Middle frontal gyrus (tissue), 1 donor: ENCODE measurements at regions not wholly inside any gene's neighbourhood (a gene's known extent, or its start where the extent isn't known, plus 50 kb on each side); places are given as distances from the start of the nearest gene placed in this dataset.

Source experiments
- DNase-seq: peaks from one replicate; pipeline ENCODE4 v3.0.0-alpha.2; 2015; ENCODE audit warnings: low spot score; ENCODE audit errors: extremely low spot score

DNA sequence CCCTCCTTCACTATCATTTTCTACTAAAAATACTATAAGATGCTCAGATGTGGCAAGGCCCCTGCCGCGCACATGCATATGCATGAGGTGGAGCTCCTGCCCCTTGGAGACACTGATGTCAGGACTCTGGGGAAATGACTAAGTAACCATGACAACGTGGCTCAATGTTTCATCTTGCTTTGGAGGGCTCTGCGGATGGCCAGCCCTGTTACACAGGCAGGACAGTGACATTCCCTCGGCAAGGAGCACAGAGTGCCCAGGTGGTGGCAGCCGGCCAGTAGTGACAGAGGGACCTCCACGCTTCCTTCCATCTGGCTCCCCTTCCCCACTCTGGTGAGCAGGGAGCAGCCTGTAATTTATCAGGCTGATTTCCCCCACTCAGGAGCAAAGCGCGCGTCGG lies 364.1 kb downstream of the SS18 start:
- no peak for DNase-seq

- DNase-seq = no peak
Measured at GRCh38 chr18:25725501-25725900, 364.9 kb downstream of the SS18 start.

- no peak for DNase-seq
Measured at GRCh38 chr18:25724997-25725396, 365.4 kb downstream of the SS18 start.

GRCh38 chr18:25724121-25724520 lies 366.3 kb downstream of the SS18 start:
- DNase-seq = no peak

DNA sequence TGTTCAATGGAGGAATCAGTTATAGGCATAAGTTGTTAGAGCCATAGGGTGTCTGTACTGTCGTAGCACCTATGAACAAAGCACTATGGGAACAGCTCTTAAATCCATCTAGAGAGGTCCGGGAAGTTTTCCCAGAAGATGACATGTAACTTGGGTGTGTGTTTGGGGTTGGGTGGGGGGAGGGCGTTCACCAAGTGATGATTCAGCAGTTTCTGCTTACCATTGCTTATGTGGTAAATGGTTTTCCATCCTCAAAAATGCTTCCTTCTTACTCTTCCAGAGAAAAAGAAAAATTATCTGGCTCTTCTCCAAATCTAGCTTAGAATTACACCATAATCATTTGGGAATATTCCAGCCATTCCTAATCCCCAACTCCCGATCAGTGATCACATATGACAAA lies 361.1 kb upstream of the ZNF521 start:
- DNase-seq = no peak

DNA sequence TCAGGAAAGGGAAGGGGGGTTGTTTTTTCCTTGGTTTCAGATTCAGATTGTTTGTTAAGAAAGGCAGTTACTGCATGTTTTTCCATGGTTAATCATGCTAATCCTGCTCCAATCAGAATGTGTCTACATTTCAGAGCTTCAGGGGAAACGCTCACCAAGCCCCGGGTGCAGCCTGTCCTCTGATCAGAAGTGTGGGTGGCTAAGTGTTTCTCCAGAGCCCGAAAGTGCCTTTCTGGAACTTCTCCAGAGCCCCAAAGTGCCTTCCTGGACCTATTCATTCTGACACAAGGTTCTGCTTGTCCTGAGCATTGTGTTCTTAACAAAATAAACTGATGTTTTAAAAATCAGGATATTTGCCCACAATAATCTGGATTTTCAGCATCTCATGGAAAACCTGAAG lies 359.0 kb upstream of the ZNF521 start:
- DNase-seq = no peak

DNA sequence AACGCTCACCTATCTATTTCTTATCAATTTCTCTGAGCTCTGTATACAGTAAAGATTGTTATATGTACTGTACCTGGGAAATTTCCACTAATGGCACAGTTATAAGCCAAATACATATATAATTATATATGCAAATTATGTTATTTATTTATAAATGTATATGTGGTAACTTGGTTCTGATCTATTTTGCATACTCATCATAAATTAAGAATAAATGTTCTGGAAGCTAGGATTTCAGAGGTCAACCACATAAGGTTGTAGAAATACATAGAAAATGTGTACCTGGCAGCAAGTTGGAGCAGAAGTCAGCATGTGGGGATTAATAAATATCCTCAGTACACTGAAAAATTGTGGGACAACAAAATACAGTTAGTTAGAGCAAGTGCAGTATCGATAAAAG lies 353.7 kb upstream of the ZNF521 start:
- DNase-seq = no peak

GRCh38 chr18:25704494-25704893 lies 352.5 kb upstream of the ZNF521 start:
- no peak for DNase-seq

GRCh38 chr18:25704071-25704470 lies 352.1 kb upstream of the ZNF521 start:
- no peak for DNase-seq

DNA sequence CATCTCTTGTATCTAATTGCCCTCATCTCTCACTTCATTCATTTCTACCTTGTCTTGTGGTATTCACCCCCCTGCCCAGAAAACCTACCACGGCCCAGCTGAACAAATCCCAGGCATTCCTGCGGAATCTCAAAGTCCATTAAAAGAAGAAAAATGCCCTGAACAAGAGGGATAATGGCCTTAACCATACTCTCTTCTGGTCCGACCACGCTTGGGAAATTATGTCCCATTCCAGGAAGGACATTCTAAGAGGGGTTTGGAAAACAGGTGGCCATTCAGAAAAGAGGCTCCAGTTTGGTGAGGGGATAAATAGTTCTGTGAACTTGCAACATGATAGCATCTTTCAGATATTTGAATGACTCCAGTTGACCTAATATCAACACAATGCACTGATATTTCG lies 349.9 kb upstream of the ZNF521 start:
- no peak for DNase-seq

DNA sequence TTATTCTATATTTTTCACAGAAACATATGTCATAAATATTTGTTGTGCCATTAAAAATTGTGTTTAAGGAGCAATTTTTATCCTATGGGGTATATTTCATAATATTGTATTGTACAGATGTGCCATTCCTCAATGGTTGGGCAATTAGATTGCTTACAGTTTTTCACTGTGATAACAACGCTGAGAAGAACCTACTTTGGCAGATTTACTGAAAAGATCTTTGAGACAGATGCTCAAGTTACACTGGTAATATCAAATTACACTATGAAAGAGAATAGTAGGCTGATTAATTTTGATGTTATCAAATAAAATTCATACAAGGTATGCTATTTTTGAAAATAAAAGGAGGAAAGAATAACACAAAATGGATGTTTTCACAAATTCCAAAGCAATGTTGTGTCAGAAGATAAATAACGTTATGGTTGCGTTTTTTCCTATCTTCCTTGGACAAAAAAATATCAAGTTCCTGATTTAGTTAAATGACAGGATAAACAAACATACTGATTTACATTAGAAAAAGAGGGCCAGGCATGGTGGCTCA lies 335.1 kb upstream of the ZNF521 start:
- no peak for DNase-seq

DNA sequence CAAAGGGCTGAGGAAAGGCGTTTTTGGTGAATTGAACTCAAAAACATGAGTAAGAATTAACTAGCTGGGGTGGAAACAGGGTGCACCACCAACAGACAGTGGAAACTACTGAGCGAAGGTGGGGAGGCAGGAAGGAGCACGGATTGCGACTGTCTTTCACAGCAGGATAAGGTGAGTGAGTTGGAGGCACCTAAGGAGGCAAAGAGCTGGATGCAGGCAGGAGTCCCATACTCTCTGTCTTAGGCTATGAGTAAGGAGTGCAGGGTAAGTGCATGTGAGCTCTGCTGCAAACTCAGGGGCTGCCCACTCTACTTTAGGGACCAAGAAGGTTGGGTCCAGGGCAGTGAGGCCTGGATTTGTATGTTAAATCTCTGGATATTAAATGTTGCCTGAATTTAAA lies 333.1 kb upstream of the ZNF521 start:
- DNase-seq = no peak

DNA sequence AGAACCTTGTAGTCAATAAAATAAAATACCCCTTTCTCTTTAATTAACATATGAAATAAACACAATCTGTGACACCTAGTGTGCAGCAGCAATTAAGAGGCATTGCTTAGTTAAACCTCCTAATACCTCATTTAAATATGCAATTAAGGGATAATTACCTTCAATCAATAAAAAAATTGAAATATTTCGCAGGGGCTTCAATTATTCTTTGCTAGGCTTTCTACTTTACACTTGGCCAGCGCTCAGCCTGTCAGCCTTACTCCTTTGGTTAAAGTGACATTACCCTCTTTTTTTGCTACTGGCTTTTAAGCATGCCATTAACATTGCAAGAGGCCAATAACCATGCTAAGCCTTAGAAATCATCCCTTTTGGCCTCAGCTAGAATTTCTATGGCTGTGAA lies 327.5 kb upstream of the ZNF521 start:
- no peak for DNase-seq

DNA sequence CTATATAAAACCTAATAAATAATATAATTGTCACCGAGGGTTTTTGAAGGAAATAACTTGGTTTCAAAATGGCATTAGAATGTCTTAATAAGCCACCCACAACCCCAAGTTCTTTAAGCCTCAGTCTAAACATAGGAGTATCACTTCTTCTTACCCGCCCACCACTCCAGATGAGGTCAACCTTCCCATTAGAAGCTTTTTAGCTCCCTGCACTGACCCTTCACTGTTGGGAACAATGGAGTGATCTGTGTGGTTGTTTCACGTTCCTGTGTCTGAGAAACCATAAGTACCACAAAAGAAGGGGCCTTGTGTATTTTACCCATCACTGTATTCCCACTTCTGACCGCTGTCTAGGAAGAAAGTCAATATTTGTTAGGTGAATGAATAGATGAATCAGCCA lies 326.3 kb upstream of the ZNF521 start:
- DNase-seq = no peak

DNA sequence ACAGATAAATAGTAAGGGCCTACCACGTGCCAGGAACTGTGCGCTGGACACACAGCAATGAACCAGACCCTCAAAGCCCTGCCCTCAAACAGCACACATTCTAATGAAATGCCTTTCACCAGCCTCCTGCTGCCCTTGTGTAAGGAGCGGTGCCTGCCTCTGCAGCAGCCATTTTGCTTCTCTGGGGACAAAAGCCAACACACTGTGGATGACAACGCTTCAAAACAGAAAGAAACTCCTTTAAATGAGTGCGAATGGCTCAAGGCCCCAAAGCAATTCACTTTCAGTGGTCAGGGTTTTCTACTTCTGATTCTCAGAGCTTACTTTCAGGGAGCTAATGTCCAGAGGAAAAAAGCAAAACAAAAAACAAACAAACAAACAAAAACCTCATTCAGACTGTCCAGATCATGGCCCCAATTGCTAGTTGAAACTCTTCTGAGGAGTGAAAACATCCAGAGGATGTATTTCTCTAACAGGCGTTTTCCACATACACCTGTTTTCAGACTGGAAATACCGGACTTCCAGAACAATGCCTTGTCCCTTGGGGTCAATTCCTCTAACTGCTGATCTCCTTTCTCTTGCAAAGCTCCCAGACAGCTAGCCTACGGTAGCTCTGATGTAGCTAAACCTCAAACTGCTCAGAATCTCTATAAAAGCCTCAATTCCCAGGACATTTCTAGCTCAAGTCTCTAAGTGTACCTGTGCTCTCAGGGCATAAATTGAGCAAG lies 323.3 kb upstream of the ZNF521 start:
- DNase-seq = no peak

DNA sequence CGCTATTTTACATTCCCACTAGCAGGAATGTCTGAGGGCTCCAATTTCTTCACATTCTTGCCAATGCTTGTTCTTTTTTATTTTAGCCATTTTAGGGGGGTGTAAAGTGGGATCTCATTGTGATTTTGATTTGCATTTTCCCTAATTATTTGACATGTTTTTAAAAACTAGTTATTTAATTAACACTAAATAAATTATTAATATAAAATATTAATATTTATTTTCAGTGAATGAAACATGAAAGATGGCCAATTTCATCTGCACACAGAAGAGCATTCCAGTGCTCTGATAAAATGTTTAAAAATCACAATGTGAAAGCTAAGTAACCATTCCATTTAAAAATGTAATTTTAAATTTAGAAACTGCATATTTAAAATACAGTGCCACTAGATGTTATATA lies 322.2 kb upstream of the ZNF521 start:
- no peak for DNase-seq

- DNase-seq = no peak
Measured at GRCh38 chr18:25672490-25672889, 320.5 kb upstream of the ZNF521 start.

DNA sequence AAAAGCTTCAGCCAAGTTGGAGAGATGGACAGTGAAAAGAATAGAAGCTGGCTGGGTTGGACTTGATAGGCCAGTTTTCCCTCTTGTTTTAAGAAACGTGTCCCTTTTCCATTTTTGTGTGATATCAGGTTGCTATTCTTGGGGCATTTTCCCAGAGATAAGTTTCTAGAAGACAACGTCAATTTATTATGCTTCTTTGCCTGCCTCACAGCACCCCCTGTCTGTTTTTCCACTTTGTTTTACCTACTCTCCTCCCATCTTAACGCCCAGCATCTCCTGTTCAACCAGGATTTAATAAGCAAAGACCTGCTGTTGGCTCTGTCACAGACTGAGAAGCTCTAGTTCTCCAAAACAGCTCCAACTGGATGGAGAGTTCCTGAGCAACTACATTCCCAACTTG lies 317.8 kb upstream of the ZNF521 start:
- DNase-seq = no peak

DNA sequence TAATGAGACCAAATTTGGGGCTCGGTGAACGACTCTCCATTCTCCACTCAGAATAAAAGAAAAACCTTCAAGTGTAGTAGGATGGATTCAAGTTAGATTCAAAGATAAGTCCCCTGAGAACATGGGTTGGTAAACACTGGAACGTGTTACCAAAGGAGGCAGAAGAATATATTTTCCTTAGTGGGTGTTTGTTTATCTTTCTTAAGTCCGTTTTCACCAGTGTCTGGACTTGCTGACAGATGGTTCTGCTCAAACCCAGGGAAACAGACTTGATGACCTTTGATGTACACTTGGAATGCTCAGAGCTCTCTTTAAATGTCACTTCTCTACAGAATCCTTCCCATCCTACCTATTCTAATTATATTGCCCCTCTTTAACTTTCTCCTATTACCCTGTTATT lies 310.3 kb upstream of the ZNF521 start:
- no peak for DNase-seq

DNA sequence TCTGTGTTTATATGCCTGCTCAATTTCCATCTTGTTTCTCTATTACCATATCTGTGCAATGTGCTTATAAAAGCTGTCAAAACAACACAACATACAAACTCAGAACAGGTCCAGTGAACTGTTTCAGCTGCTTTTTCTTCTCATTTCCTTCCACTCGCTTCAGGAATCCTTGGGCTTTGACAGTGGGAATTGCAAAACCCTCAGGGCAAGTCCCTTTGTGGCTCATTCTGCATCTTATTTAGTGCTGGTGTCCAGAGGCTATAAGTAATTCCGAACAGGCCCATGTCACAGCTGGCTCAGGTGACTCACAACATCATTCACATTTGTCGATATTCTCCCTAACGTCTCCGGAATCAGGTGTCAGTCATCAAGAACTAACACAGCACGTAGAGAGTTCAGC lies 309.9 kb upstream of the ZNF521 start:
- DNase-seq = no peak

- no peak for DNase-seq
Measured at GRCh38 chr18:25659541-25659940, 307.6 kb upstream of the ZNF521 start.

GRCh38 chr18:25658476-25658875 lies 306.5 kb upstream of the ZNF521 start:
- no peak for DNase-seq

GRCh38 chr18:25651553-25651952 lies 299.6 kb upstream of the ZNF521 start:
- no peak for DNase-seq
